ELR (cell line): ENCODE measurements at regions not wholly inside any gene's neighbourhood (a gene's known extent, or its start where the extent isn't known, plus 50 kb on each side); places are given as distances from the start of the nearest gene placed in this dataset.
"Not testable (repeated sequence)": the region's sequence is repeated elsewhere in the genome, so short reads cannot be mapped to it uniquely, and the experiment has no call there.

Experiments used
- DNase-seq: peaks from one replicate; pipeline ENCODE4 v3.0.0-alpha.2; 2015; ENCODE audit warnings: low read depth

DNA sequence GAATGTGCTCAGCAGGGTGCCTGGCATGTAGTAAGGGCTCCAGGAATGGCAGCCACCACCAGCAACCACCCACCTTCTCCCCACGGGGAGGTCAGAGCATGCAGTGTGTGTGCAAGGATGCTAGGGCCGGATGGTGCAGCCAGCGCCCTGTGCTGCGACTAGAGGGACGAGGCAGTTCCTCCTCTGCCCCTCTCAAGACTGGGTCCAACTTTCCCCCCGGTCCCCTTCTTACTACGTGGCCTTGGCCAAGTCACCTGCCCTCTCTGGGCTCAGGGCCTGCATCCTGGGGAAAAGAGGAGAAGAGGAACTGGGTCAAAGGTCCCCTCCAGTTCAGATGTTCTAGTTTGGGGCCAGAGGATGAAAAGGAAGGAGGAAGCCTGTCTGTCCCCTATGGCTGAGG is 71.6 kb upstream of the TARDBP start:
- no peak for DNase-seq

- peak; percentile 50 for DNase-seq
These were observed 70.4 kb upstream of the TARDBP start for GRCh38 chr1:10941891-10942541.

DNA sequence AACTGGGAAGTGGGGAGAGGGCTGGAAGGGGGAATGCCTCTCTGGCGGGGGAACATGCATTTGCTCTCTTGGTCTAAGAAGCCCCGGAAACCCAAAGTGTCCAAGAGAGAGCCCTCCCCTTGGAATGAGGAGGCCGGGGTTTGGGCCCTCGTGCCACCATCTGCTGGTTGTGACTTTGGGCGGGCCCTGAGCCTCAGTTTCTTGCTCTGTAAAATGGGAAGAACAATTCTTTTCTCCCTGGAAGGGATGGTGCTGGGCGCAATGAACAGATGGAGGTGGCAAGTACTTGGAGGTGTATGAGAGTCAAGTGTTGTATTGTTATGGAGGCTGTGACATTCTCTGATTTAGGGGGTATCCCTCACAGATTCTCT is 69.9 kb upstream of the TARDBP start:
- no peak for DNase-seq

DNA sequence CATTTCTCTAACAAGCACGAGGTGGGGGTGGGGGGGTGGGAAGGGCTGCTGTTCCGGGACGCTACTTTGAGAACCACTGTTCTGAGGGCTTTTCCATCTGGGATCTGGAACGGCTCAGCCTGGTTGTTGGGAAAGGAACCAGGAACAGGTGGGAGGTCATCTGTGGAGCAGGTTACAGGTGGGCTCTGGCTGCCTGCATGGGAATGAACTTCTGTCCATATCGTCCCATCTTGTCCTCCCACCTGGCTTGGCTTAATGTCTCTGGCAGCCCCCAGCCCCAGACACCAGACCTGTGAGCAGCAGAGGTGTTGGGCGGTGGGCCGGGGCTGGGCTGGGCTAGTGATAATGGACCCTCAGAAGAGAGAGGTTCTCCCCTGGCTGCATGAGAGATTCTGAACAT is 69.4 kb upstream of the TARDBP start:
- no peak for DNase-seq

- DNase-seq, result peak; percentile 23
These were observed 68.3 kb upstream of the TARDBP start for GRCh38 chr1:10943991-10944730.

- DNase-seq, result no peak
These were observed 66.4 kb upstream of the TARDBP start for GRCh38 chr1:10945991-10946509.

GRCh38 chr1:10947181-10947580 is 65.3 kb upstream of the TARDBP start:
- no peak for DNase-seq

DNA sequence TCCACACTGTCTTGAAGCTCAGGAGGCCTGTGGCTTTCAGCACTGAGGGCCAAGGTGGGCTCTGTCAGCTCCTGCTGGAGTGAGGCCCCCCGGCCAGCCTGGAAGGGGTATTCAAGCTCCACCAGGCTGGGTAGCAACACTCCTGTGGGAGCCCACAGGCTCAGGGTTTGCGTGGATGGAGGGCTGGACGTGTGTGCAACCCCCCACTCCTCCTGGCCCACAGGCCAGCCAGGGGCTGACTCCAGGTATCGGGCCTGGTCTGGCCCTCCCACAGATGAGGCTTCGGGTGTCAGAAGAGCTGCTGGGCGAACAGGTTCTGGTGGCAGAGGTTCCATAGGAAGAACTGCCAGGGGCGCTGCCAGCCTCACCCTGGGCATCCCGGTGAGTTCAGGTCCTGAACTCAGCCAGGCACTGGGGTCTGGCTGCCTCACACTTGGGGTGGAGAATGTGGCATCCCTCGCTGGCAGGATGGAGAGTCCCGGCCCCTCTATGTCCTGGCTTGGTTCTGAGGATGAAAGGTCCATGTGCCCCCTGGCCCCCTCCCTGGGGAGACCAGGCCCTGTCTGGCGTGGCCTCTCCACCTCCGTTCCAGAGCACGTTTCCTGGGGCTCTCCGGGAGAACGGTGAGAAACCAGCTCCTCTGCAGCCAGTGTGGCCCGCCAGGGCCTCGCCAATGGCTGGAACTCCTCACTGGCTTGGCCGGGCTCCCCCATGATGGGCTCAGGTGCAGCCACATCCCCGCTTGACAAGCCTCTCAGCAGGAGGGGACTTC is 64.6 kb upstream of the TARDBP start:
- DNase-seq, result no peak

GRCh38 chr1:10948463-10948775 is 64.0 kb upstream of the TARDBP start:
- DNase-seq, result no peak

DNA sequence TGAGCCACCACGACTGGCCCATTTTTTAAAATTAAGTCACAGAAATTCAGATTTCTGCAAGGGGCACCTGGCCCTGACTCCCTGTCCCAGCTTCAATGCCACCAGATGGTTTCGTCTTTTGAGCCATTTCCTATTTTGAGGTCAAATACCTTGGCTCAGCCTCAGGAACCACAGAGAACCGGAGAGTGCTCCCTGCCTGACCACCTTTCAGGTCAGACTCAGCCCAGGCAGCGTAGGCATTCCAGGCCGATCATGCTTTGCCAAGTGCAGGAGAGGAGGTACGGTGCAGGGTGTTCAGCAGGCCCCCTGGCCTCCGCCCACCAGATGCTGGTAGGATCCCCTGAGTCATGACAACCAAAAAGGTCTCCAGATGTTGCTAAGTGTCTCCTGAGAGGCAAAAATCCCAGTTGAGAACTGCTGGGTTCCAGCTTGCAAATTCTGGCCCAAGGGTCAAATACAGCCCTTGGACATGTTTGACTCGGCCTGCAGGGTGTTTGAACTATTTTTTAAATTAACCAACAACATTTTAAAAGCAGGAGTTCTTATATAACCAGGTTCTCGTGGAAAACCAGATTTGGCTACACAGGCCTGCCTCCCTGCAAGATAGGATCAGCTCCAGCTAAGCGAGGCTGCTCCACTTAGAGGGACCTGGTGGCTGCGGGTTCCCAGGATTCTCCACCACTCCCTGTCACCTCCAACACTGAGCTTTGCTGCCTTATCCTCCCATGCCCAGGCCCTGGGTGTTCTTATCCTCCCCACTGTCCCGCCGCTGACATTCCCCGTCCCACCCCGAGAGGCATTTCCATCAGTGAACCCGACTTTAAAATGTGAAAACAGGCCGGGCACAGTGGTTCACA is 61.9 kb upstream of the TARDBP start:
- DNase-seq, result no peak

DNA sequence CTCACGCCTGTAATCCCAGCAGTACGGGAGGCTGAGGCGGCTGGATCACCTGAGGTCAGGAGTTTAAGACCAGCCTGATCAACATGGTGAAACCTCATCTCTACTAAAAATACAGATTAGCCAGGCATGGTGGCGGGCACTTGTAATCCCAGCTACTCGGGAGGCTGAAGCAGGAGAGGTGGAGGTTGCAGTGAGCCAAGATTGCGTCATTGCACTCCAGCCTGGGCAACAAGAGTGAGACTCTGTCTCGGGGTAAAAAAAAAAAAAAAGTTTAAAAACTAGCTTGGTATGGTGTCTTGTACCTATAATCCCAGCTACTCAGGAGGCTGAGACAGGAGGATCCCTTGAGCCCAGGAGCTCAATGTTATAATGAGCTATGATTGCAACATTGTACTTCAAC is 61.2 kb upstream of the TARDBP start:
- DNase-seq, result not testable (repeated sequence)

- no peak for DNase-seq
These were observed 60.5 kb upstream of the TARDBP start for GRCh38 chr1:10951961-10952360.

GRCh38 chr1:10953505-10954193 is 58.8 kb upstream of the TARDBP start:
- no peak for DNase-seq

DNA sequence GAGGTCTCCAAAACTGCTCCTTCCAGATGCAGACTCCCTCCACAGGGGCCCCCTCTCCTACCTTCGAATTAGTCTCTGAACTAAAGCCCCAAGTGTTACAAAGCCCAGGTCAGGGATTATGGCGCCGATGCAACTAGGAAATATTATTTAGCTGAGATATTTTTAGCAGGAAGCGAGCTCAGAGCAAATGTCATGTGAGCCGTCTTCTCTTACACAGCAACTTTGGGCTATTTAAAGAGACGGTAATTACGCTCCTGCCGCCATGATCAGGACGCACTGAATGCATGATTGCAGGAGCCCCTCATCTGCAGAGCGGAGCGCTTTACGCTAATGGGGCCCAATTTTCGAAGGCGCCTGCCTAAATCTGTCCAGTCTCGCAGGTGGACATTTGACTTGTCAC is 55.3 kb upstream of the TARDBP start:
- DNase-seq, result no peak

- no peak for DNase-seq
These were observed 53.8 kb upstream of the TARDBP start for GRCh38 chr1:10958614-10959013.

DNA sequence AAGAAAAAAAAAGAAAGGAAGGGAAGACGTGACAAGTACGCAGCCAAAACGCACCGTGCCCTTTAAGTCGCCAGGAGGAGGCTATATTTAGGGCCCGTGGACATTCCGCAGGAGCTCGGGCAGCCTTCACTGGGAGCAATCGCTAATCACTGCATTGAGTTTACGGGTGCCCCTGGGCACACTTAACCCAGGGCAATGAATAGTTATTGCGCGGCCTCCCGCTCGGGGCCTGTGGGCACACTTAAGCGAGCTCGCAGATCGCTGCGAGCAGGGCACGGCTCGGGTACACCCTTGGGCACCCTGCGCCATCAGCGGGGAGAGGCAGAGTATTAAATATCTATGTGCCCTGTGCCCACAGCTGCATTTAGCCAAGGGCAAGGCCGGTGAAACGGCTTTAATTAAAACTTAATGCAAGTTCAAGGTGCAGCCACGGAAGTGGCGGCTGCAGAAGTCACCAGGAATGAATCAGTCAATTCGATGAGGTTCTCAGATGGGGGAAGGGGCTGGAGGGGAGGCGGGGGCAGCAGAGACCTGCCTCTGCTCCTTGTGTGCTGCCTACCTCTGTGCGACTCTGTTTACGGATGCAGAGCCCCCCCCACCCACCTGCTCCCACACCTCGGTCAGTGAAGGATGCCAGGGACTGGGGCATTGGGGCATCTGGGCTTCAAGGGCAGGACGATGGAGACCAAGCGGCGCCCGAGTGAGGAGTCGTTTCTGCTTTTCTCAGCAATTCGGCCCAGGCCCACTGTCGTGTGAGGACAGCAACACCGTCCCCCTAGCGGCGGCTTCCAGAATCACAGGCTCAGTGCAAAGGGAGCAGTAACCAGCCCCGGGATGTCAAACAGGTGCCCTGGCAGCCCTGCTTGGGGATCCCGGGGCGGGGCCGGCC is 51.8 kb upstream of the TARDBP start:
- DNase-seq, result peak; percentile 78

DNA sequence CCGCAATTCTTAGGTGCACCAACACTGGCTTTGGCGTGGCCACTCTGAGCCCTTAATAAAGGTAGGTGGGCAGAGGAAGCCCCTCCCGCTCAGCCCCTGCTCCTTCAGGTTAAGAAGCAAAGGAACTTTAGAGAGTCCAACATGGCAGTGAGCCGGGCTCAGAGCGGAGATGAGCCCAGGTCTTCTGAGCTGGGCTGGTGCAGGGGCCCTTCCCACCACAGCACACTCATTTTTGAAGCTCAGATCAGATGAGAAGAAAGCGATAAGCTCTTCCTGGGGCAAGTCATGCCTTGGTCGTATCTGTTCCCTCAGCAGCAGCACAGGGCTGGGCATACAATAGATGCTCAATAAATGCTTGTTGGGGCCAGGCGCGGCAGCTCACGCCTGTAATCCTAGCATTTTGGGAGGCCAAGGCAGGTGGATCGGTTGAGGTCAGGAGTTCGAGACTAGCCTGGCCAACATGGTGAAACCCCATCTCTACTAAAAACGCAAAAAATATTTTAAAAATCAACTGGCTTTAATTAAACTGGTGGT is 51.1 kb upstream of the TARDBP start:
- no peak for DNase-seq

- no peak for DNase-seq
These were observed 50.0 kb upstream of the TARDBP start for GRCh38 chr1:10962483-10962882.
